ENCODE measurements at regions not wholly inside any gene's neighbourhood (a gene's known extent, or its start where the extent isn't known, plus 50 kb on each side); places are given as distances from the start of the nearest gene placed in this dataset.

DNA sequence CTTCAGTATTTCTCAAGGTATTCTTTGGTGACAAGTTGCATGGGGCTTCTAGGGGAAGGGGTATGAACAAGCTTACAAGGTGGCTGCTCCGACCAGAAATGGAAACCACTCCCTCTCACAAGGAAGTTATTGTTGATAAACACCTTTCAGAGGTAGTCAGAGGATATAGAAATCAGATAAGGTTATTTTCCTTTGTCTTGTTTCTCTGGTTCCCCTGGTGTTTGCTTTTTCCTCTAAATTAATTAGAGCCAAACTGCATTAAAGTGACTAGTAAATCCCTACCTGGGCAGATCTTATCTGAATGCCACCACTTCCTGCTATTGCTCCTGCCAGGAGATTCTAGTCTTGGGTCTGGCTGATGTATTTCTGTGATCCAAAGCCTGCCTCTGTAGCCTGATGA lies 725.4 kb downstream of the INHBA start:
- 91% methylated on average over 1 of the region's 1 CpG; no CpG with 5 or more reads in 1 of the 2 experiments for WGBS, 2 experiments
- no peaks in the 10 kb centered on the region for H3K9me3 ChIP-seq (ENCODE audit: control insufficient read depth, low read length)

DNA sequence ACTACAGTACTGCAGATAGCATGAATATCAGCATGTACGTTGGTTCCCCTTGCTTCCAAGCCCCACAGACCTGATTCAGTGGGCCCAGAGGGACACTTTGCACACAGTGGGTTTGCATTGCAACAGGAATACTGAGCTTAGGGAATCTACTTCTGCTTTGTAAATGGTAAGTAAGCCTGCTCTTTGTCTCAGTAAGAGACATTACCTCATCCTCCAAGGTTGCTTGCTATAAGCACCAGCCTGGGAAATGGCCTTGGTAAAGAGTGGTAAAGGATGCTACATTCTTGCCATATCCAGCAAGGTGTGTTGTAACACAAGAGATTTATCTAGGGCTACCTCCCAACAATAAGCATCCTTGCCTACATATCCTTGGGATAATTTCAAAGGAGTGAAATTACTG lies 730.5 kb downstream of the INHBA start:
- Histone ChIP-seq H3K9me3 (ENCODE audit: control insufficient read depth, low read length) (no peaks in the 10 kb centered on the region), H3K4me3 (ENCODE audit: insufficient read depth, low read depth, low read length) (no peak overlapping the region), H3K27me3 (ENCODE audit: control insufficient read depth, insufficient read depth, low read length, poor library complexity, severe bottlenecking) (no peaks in the 10 kb centered on the region), H3K36me3 (ENCODE audit: control insufficient read depth, insufficient read depth, low read length) (no peaks in the 10 kb centered on the region), H3K27ac (ENCODE audit: insufficient read depth, low read depth, low read length, poor library complexity, severe bottlenecking) (no peak overlapping the region), H3K4me1 (ENCODE audit: control insufficient read depth, insufficient read depth, low read length) (no peaks in the 10 kb centered on the region)
- 60 to 75% methylated on average over 1 of the region's 1 CpG for WGBS, 2 experiments

More for the DNA sequence above, 725.4 kb downstream of the INHBA start:
- Histone ChIP-seq H3K27ac (ENCODE audit: insufficient read depth, low read depth, low read length, poor library complexity, severe bottlenecking) (no peak overlapping the region), H3K4me3 (ENCODE audit: insufficient read depth, low read depth, low read length) (no peak overlapping the region), H3K27me3 (ENCODE audit: control insufficient read depth, insufficient read depth, low read length, poor library complexity, severe bottlenecking) (no peaks in the 10 kb centered on the region), H3K36me3 (ENCODE audit: control insufficient read depth, insufficient read depth, low read length) (no peaks in the 10 kb centered on the region), H3K4me1 (ENCODE audit: control insufficient read depth, insufficient read depth, low read length) (no peaks in the 10 kb centered on the region)

DNA sequence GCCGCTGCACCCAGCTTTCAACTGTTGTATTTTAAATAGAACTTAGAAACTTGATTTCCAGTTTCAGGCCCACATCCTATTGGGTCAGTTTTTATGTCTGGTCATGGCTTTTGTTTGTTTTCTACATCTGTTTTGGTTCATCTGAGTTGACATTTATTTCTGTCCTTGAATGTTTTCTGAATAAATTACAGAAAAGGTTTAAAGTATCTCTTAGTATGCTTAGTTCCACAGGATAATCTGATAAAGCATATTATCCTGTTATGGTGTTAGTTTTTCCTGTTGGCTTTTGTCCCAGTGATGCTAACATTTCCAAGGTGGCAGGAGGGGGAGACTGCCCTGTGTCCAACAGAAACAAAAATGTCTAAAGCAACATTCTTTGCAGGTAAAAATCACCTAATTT lies 733.2 kb downstream of the INHBA start:
- no peaks in the 10 kb centered on the region for H3K36me3 ChIP-seq (ENCODE audit: control insufficient read depth, insufficient read depth, low read length)

DNA sequence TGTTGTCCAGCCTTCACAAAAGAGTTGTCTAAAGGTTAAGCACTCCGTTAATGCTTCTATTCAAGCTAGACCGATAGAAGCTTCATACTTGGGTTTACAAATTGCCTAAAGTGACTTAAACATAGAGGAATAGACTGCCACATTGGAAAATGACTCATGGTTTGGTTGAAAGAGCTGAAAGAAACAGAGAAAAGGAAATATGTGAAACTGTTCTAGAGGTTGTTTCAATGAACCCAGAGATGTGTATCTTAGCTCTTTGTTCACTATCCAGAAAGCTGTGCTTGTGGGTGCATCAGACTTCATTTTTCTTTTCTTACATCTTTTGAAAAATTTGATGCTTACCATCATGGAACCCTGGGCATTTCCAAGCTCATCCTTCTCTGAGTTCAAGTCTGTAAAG lies 736.2 kb downstream of the INHBA start:
- Histone ChIP-seq H3K27me3 (ENCODE audit: control insufficient read depth, insufficient read depth, low read length, poor library complexity, severe bottlenecking) (no peaks in the 10 kb centered on the region), H3K4me3 (ENCODE audit: insufficient read depth, low read depth, low read length) (no peak overlapping the region), H3K4me1 (ENCODE audit: control insufficient read depth, insufficient read depth, low read length) (no peaks in the 10 kb centered on the region), H3K36me3 (ENCODE audit: control insufficient read depth, insufficient read depth, low read length) (no peaks in the 10 kb centered on the region), H3K9me3 (ENCODE audit: control insufficient read depth, low read length) (no peaks in the 10 kb centered on the region), H3K27ac (ENCODE audit: insufficient read depth, low read depth, low read length, poor library complexity, severe bottlenecking) (no peak overlapping the region)
- 92 to 98% methylated on average over 2 of the region's 2 CpGs for WGBS, 2 experiments

More for the DNA sequence above, 733.2 kb downstream of the INHBA start:
- Histone ChIP-seq H3K27me3 (ENCODE audit: control insufficient read depth, insufficient read depth, low read length, poor library complexity, severe bottlenecking) (no peaks in the 10 kb centered on the region), H3K4me1 (ENCODE audit: control insufficient read depth, insufficient read depth, low read length) (no peaks in the 10 kb centered on the region), H3K27ac (ENCODE audit: insufficient read depth, low read depth, low read length, poor library complexity, severe bottlenecking) (no peak overlapping the region), H3K4me3 (ENCODE audit: insufficient read depth, low read depth, low read length) (no peak overlapping the region), H3K9me3 (ENCODE audit: control insufficient read depth, low read length) (no peaks in the 10 kb centered on the region)
- WGBS, 2 experiments, result 80 to 84% methylated on average over 1 of the region's 1 CpG

DNA sequence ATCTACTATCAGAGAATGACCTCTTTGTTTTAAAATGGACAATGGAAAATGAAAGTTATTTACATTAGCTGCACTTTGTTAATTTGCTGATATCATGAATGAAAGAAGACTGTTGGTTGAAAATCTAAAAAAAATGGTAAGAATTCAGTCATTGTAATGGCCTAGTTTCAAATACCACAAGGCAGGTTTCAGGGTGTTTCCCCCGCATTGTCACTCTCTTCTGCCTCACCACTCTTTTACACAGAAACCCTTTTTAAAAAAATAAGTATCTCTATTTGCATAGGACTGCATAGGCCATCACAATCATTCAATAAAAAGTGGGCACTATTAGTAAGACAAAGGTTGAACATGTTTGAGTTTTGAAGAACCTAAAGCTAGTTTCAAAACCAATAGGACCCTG lies 737.1 kb downstream of the INHBA start:
- no peaks in the 10 kb centered on the region for H3K9me3 ChIP-seq (ENCODE audit: control insufficient read depth, low read length)
- no peak overlapping the region for H3K27ac ChIP-seq (ENCODE audit: insufficient read depth, low read depth, low read length, poor library complexity, severe bottlenecking)
- H3K27me3 ChIP-seq (ENCODE audit: control insufficient read depth, insufficient read depth, low read length, poor library complexity, severe bottlenecking), result no peaks in the 10 kb centered on the region
- 67 to 92% methylated on average over 1 of the region's 1 CpG for WGBS, 2 experiments
- no peaks in the 10 kb centered on the region for H3K36me3 ChIP-seq (ENCODE audit: control insufficient read depth, insufficient read depth, low read length)
- H3K4me1 ChIP-seq (ENCODE audit: control insufficient read depth, insufficient read depth, low read length), result no peaks in the 10 kb centered on the region
- no peak overlapping the region for H3K4me3 ChIP-seq (ENCODE audit: insufficient read depth, low read depth, low read length)

DNA sequence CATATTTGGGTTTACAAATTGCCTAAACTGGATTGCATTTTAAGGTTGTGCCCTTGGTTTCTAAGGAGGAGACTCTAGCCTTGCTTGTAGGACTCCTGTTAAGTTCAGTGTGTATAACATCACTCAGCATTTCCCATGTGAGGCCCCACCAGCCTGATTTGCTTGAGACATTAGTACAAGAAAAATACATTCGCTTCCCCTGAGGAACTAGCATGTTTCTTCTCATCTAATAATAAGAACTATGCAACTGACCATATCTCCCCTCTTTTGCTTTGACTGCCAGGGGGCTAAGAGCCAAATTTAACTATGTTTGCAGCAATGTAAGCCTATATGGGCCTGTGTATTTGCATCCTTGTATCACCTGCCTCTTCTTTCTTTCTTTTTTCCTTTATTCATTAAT lies 737.9 kb downstream of the INHBA start:
- no peak overlapping the region for H3K4me3 ChIP-seq (ENCODE audit: insufficient read depth, low read depth, low read length)
- no peaks in the 10 kb centered on the region for H3K9me3 ChIP-seq (ENCODE audit: control insufficient read depth, low read length)
- no peaks in the 10 kb centered on the region for H3K36me3 ChIP-seq (ENCODE audit: control insufficient read depth, insufficient read depth, low read length)
- 47 to 62% methylated on average over 1 of the region's 1 CpG for WGBS, 2 experiments
- no peak overlapping the region for H3K27ac ChIP-seq (ENCODE audit: insufficient read depth, low read depth, low read length, poor library complexity, severe bottlenecking)
- H3K27me3 ChIP-seq (ENCODE audit: control insufficient read depth, insufficient read depth, low read length, poor library complexity, severe bottlenecking), result no peaks in the 10 kb centered on the region
- no peaks in the 10 kb centered on the region for H3K4me1 ChIP-seq (ENCODE audit: control insufficient read depth, insufficient read depth, low read length)

DNA sequence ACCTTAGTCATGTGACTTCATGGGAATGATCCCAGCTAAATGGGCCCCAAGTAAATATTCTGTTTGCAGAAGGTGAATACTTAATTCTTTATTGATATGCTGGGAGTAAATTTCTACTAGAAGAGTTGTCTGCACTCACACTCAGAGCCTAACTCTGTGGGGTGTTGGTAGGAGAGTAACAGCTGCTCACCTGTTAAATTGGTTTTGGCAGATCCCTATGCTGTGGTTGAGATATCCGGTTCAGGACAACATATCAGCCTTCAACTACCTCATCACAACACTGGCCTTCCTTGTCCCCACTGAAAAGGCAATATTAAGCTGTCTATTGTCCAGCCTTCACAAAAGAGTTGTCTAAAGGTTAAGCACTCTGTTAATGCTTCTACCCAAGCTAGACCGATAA lies 738.3 kb downstream of the INHBA start:
- 94 to 96% methylated on average over 2 of the region's 2 CpGs for WGBS, 2 experiments
- Histone ChIP-seq H3K36me3 (ENCODE audit: control insufficient read depth, insufficient read depth, low read length) (no peaks in the 10 kb centered on the region), H3K27me3 (ENCODE audit: control insufficient read depth, insufficient read depth, low read length, poor library complexity, severe bottlenecking) (no peaks in the 10 kb centered on the region), H3K4me3 (ENCODE audit: insufficient read depth, low read depth, low read length) (no peak overlapping the region), H3K9me3 (ENCODE audit: control insufficient read depth, low read length) (no peaks in the 10 kb centered on the region), H3K27ac (ENCODE audit: insufficient read depth, low read depth, low read length, poor library complexity, severe bottlenecking) (no peak overlapping the region), H3K4me1 (ENCODE audit: control insufficient read depth, insufficient read depth, low read length) (no peaks in the 10 kb centered on the region)

DNA sequence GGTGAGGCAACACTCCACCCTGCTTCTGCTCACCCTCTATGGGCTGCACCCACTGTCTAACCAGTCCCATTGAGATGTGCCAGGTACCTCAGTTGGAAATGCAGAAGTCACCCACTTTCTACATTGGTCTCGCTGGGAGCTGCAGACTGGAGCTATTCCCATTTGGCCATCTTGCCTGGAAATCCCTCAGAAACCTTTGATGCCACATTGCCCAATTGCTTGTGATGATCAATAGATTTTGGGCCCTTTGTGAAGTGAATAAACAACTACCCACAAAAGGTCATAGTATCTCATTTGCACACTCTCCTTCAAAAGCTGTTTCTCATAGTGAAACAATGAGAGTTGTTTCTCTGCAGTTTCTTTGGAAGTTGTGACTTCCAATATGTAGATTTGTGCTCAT lies 742.9 kb downstream of the INHBA start:
- no peak overlapping the region for H3K4me3 ChIP-seq (ENCODE audit: insufficient read depth, low read depth, low read length)
- 98 to 100% methylated on average over 1 of the region's 1 CpG for WGBS, 2 experiments
- H3K27me3 ChIP-seq (ENCODE audit: control insufficient read depth, insufficient read depth, low read length, poor library complexity, severe bottlenecking), result no peaks in the 10 kb centered on the region
- no peaks in the 10 kb centered on the region for H3K4me1 ChIP-seq (ENCODE audit: control insufficient read depth, insufficient read depth, low read length)
- no peaks in the 10 kb centered on the region for H3K36me3 ChIP-seq (ENCODE audit: control insufficient read depth, insufficient read depth, low read length)
- no peak overlapping the region for H3K27ac ChIP-seq (ENCODE audit: insufficient read depth, low read depth, low read length, poor library complexity, severe bottlenecking)
- H3K9me3 ChIP-seq (ENCODE audit: control insufficient read depth, low read length), result no peaks in the 10 kb centered on the region

DNA sequence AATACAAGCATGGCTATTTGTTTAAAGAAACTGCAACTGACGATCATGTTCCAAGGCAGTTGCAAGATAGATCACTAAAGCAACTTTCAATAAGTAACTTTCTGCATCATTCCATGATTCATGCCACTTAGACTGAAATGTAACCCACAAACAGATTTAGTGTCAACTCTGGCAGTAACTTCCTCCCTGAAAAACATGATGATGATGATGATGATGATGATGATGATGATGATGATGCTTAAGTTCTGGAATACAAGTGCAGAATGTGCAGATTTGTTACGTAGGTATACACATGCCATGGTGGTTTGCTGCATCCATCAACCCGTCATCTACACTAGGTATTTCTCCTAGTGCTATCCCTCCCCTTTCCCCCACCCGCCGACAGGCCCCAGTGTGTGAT lies 754.7 kb downstream of the INHBA start:
- no peak overlapping the region for H3K27ac ChIP-seq (ENCODE audit: insufficient read depth, low read depth, low read length, poor library complexity, severe bottlenecking)
- no peaks in the 10 kb centered on the region for H3K4me1 ChIP-seq (ENCODE audit: control insufficient read depth, insufficient read depth, low read length)
- 93 to 97% methylated on average over 4 of the region's 5 CpGs for WGBS, 2 experiments
- no peak overlapping the region for H3K4me3 ChIP-seq (ENCODE audit: insufficient read depth, low read depth, low read length)
- no peaks in the 10 kb centered on the region for H3K27me3 ChIP-seq (ENCODE audit: control insufficient read depth, insufficient read depth, low read length, poor library complexity, severe bottlenecking)
- H3K36me3 ChIP-seq (ENCODE audit: control insufficient read depth, insufficient read depth, low read length), result no peaks in the 10 kb centered on the region
- no peaks in the 10 kb centered on the region for H3K9me3 ChIP-seq (ENCODE audit: control insufficient read depth, low read length)

DNA sequence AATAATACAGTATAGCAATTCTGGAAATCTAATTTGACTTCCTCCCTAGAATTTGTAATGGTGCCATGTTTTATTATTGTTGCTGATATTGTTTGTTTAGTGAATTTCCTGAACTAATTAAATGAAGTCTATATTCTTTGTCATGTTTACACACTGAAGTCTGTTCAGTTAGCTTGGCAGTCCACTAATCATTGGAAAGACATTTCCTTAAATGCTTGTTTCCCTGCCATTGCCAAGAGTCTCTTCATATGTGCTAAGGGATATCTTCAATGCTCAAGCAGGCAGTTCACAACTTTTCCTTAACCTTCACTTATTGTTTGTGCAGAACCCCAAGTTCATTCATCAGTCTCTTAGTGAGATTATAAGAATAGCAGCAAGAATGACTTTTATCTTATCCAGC lies 755.3 kb downstream of the INHBA start:
- Histone ChIP-seq H3K4me3 (ENCODE audit: insufficient read depth, low read depth, low read length) (no peak overlapping the region), H3K4me1 (ENCODE audit: control insufficient read depth, insufficient read depth, low read length) (no peaks in the 10 kb centered on the region), H3K9me3 (ENCODE audit: control insufficient read depth, low read length) (no peaks in the 10 kb centered on the region), H3K27ac (ENCODE audit: insufficient read depth, low read depth, low read length, poor library complexity, severe bottlenecking) (no peak overlapping the region), H3K36me3 (ENCODE audit: control insufficient read depth, insufficient read depth, low read length) (no peaks in the 10 kb centered on the region), H3K27me3 (ENCODE audit: control insufficient read depth, insufficient read depth, low read length, poor library complexity, severe bottlenecking) (no peaks in the 10 kb centered on the region)

DNA sequence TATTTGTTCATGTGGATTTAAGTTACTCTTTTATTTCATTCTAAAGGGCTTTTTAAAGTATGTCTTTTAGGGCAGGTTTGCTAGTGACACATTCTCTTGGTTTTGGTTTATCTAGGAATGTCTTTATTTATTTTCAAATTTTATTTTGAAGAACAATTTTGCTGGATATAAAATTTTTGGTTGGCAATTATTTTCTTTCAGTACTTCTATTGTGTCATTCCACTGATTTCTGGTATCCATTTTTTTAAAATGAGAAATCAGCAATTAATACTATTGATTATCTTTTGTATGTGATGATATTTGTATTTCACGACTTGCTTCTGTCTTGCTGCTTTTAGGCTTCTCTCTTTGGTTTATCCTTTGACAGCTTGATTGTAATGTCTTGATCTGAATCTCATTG lies 756.3 kb downstream of the INHBA start:
- no peak overlapping the region for H3K27ac ChIP-seq (ENCODE audit: insufficient read depth, low read depth, low read length, poor library complexity, severe bottlenecking)
- 100% methylated on average over 1 of the region's 1 CpG; no CpG with 5 or more reads in 1 of the 2 experiments for WGBS, 2 experiments
- no peaks in the 10 kb centered on the region for H3K36me3 ChIP-seq (ENCODE audit: control insufficient read depth, insufficient read depth, low read length)
- no peak overlapping the region for H3K4me3 ChIP-seq (ENCODE audit: insufficient read depth, low read depth, low read length)
- H3K27me3 ChIP-seq (ENCODE audit: control insufficient read depth, insufficient read depth, low read length, poor library complexity, severe bottlenecking), result no peaks in the 10 kb centered on the region
- no peaks in the 10 kb centered on the region for H3K4me1 ChIP-seq (ENCODE audit: control insufficient read depth, insufficient read depth, low read length)
- no peaks in the 10 kb centered on the region for H3K9me3 ChIP-seq (ENCODE audit: control insufficient read depth, low read length)
